WTC11 (cell line): ENCODE measurements at regions not wholly inside any gene's neighbourhood (a gene's known extent, or its start where the extent isn't known, plus 50 kb on each side); places are given as distances from the start of the nearest gene placed in this dataset.

Source experiments
- ATAC-seq: fragments of 200-7000 bp; cut with Tn5 transposase; 2 replicates; pipeline ENCODE4 v1.10.0; 2021; ENCODE audit warnings: mild to moderate bottlenecking, moderate library complexity
- CTCF ChIA-PET: fragments of 300-600 bp; sonication (Branson Sonifier 250); formaldehyde crosslinking; loops from one replicate; lab custom pipeline; 2021; ENCODE audit warnings: antibody characterized with exemption; lab: Charles Lee
- POLR2A ChIA-PET: fragments of 350-600 bp; sonication (Branson Sonifier 250); formaldehyde crosslinking; loops from one replicate; lab custom pipeline; 2021; ENCODE audit warnings: antibody characterized with exemption; lab: Charles Lee
- DNase-seq: peaks from one replicate; pipeline ENCODE4 v3.0.0; 2021; ENCODE audit warnings: low spot score
- H3K27ac Mint-ChIP-seq: 2 replicates; pipeline ENCODE4 v1.8.0; 2021; ENCODE audit warnings: mixed read lengths
- H3K27me3 Mint-ChIP-seq: 2 replicates; pipeline ENCODE4 v1.8.0; 2021; ENCODE audit warnings: low read depth, mild to moderate bottlenecking, moderate library complexity, mixed read lengths
- H3K36me3 Mint-ChIP-seq: 2 replicates; pipeline ENCODE4 v1.8.0; 2021; ENCODE audit warnings: mixed read lengths
- H3K4me1 Mint-ChIP-seq: 2 replicates; pipeline ENCODE4 v1.8.0; 2022; ENCODE audit warnings: mixed read lengths
- H3K4me3 Mint-ChIP-seq: 2 replicates; pipeline ENCODE4 v1.8.0; 2021; ENCODE audit warnings: mild to moderate bottlenecking, moderate library complexity, mixed read lengths
- H3K9me3 Mint-ChIP-seq: 2 replicates; pipeline ENCODE4 v1.8.0; 2021; ENCODE audit warnings: mixed read lengths
- ATF3 ChIP-seq: sonication (generic); formaldehyde crosslinking; conservative IDR thresholded peaks from 2 replicates; pipeline ENCODE4 v1.8.1; 2022; ENCODE audit warnings: mild to moderate bottlenecking, missing genetic modification reagents
- CREB1 ChIP-seq: sonication (generic); formaldehyde crosslinking; IDR thresholded peaks from 2 replicates; pipeline ENCODE4 v1.8.0; 2023; ENCODE audit warnings: mild to moderate bottlenecking, missing genetic modification reagents
- ETV6 ChIP-seq: sonication (generic); formaldehyde crosslinking; IDR thresholded peaks from 2 replicates; pipeline ENCODE4 v1.8.1; 2022; ENCODE audit warnings: mild to moderate bottlenecking, missing genetic modification reagents
- GABPB1 ChIP-seq: sonication (generic); formaldehyde crosslinking; IDR thresholded peaks from 2 replicates; pipeline ENCODE4 v1.8.1; 2023; ENCODE audit warnings: mild to moderate bottlenecking, missing genetic modification reagents
- GRHL2 ChIP-seq: fragments of 250-450 bp; sonication (Bioruptor Pico); IDR thresholded peaks from 2 replicates; pipeline ENCODE4 v1.8.0; 2022; ENCODE audit warnings: mild to moderate bottlenecking, moderate library complexity; ENCODE audit not compliant: insufficient replicate concordance, severe bottlenecking
- IRF2 ChIP-seq: sonication (generic); formaldehyde crosslinking; IDR thresholded peaks from 2 replicates; pipeline ENCODE4 v1.8.0; 2022; ENCODE audit warnings: low read depth, missing genetic modification reagents, borderline replicate concordance
- MLX ChIP-seq: sonication (generic); formaldehyde crosslinking; IDR thresholded peaks from 2 replicates; pipeline ENCODE4 v1.8.1; 2023; ENCODE audit warnings: mild to moderate bottlenecking, missing genetic modification reagents, moderate library complexity
- NFYB ChIP-seq: sonication (generic); formaldehyde crosslinking; conservative IDR thresholded peaks from 2 replicates; pipeline ENCODE4 v1.8.0; 2022; ENCODE audit warnings: low read depth, missing genetic modification reagents
- NR1H2 ChIP-seq: sonication (generic); formaldehyde crosslinking; IDR thresholded peaks from 2 replicates; pipeline ENCODE4 v1.9.0; 2021; ENCODE audit warnings: mild to moderate bottlenecking, moderate library complexity, missing genetic modification reagents
- PRRX2 ChIP-seq: fragments of 250-450 bp; sonication (Bioruptor Pico); IDR thresholded peaks from 2 replicates; pipeline ENCODE4 v1.8.0; 2021; ENCODE audit warnings: mild to moderate bottlenecking
- TP53 ChIP-seq: sonication (generic); formaldehyde crosslinking; IDR thresholded peaks from 2 replicates; pipeline ENCODE4 v1.8.1; 2023; ENCODE audit warnings: mild to moderate bottlenecking, missing genetic modification reagents
- ZBTB21 ChIP-seq: sonication (generic); formaldehyde crosslinking; IDR thresholded peaks from 2 replicates; pipeline ENCODE4 v1.8.1; 2023; ENCODE audit warnings: mild to moderate bottlenecking, missing genetic modification reagents, borderline replicate concordance
- ZNF317 ChIP-seq: sonication (generic); formaldehyde crosslinking; IDR thresholded peaks from 2 replicates; pipeline ENCODE4 v1.8.1; 2023; ENCODE audit warnings: low read depth, mild to moderate bottlenecking, moderate library complexity, missing genetic modification reagents, borderline replicate concordance
- ZNF396 ChIP-seq: fragments of 250-450 bp; sonication (Bioruptor Pico); IDR thresholded peaks from 2 replicates; pipeline ENCODE4 v1.8.0; 2021; ENCODE audit warnings: mild to moderate bottlenecking, moderate library complexity, borderline replicate concordance
- TF ChIP-seq, protein P1 (sequence below): fragments of 250-450 bp; sonication (Bioruptor Pico); conservative IDR thresholded peaks from 2 replicates; pipeline ENCODE4 v1.9.0; 2021; ENCODE audit warnings: mild to moderate bottlenecking
- TF ChIP-seq, protein P2 (sequence below): fragments of 250-450 bp; sonication (Bioruptor Pico); IDR thresholded peaks from 2 replicates; pipeline ENCODE4 v1.9.0; 2021; ENCODE audit warnings: mild to moderate bottlenecking, borderline replicate concordance
- TF ChIP-seq, protein P3 (sequence below): sonication (generic); formaldehyde crosslinking; IDR thresholded peaks from 2 replicates; pipeline ENCODE4 v1.8.0; 2023; ENCODE audit warnings: missing genetic modification reagents
- TF ChIP-seq, protein P4 (sequence below): sonication (generic); formaldehyde crosslinking; IDR thresholded peaks from 2 replicates; pipeline ENCODE4 v1.8.0; 2023; ENCODE audit warnings: missing genetic modification reagents, mild to moderate bottlenecking, borderline replicate concordance
- TF ChIP-seq, protein P5 (sequence below): fragments of 250-450 bp; sonication (Bioruptor Pico); IDR thresholded peaks from 2 replicates; pipeline ENCODE4 v1.9.0; 2021; ENCODE audit warnings: moderate library complexity, mild to moderate bottlenecking, inconsistent platforms, borderline replicate concordance
- TF ChIP-seq, protein P6 (sequence below): sonication (generic); formaldehyde crosslinking; IDR thresholded peaks from 2 replicates; pipeline ENCODE4 v1.8.1; 2022; ENCODE audit warnings: missing genetic modification reagents, borderline replicate concordance

DNA sequence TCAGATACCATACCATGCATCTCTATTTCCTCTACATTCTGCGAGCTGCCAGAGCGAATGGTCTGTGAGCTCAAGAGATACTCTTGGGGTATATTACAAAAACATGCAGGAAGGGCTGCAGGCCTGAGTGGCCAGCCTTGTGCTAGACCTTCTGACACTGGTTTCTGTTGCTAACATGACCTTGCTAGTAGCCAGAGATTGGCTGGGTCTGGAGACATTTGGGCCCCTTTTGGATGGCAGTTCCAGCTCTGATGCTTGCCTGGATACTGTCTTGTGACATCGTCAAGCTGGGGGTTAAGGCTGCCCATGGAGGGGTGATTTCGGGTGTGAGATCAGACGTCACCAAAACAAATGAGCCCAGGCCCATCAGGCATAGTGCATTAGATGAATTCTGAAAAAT, 56.1 kb upstream of the FSTL4 start:
- DNase-seq (no peak), ATAC-seq (no peak)
- peaks cover 20% of the 10 kb centered on the region for H3K9me3 Mint-ChIP-seq
- H3K27ac Mint-ChIP-seq: 0 out of 2 replicates have a peak overlapping the region, but pooled peaks have one; percentile 5
- TF ChIP-seq ATF3 (CRISPR knock-in tag): no peak
- TF ChIP-seq CREB1 (CRISPR knock-in tag): no peak
- TF ChIP-seq ZNF396 (CRISPR knock-in tag): no peak
- no peak for TF ChIP-seq ETV6 (CRISPR knock-in tag)
- TF ChIP-seq, protein P1, sequence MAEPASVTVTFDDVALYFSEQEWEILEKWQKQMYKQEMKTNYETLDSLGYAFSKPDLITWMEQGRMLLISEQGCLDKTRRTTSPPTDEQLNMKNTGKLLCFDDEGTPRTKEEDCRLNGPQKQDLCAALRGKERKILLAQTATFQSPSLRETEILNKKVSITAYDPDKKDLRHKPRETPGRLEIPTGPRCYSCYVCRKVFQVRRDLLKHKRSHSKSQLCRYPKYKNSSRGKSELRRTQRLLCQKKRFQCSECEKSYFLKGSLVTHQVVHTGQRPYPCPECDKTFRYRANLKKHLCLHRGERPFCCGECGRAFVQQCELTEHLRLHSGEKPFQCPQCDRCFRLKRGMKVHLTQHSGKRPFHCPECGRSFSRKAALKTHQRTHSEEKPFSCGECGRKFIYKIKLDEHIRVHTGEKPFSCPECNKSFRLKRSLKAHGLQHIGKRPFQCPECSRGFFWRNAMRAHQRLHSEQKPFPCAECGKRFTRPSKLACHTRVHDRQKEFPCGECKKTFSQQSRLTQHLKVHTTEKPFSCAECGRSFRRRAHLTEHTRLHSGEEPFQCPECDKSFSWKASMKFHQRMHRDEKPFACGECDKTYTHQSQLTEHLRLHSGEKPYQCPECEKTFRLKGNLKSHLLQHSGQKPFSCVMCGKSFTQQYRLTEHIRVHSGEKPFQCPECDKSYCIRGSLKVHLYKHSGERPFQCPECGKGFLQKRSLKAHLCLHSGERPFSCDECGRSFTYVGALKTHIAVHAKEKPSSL: no peak
- TF ChIP-seq, protein P2, sequence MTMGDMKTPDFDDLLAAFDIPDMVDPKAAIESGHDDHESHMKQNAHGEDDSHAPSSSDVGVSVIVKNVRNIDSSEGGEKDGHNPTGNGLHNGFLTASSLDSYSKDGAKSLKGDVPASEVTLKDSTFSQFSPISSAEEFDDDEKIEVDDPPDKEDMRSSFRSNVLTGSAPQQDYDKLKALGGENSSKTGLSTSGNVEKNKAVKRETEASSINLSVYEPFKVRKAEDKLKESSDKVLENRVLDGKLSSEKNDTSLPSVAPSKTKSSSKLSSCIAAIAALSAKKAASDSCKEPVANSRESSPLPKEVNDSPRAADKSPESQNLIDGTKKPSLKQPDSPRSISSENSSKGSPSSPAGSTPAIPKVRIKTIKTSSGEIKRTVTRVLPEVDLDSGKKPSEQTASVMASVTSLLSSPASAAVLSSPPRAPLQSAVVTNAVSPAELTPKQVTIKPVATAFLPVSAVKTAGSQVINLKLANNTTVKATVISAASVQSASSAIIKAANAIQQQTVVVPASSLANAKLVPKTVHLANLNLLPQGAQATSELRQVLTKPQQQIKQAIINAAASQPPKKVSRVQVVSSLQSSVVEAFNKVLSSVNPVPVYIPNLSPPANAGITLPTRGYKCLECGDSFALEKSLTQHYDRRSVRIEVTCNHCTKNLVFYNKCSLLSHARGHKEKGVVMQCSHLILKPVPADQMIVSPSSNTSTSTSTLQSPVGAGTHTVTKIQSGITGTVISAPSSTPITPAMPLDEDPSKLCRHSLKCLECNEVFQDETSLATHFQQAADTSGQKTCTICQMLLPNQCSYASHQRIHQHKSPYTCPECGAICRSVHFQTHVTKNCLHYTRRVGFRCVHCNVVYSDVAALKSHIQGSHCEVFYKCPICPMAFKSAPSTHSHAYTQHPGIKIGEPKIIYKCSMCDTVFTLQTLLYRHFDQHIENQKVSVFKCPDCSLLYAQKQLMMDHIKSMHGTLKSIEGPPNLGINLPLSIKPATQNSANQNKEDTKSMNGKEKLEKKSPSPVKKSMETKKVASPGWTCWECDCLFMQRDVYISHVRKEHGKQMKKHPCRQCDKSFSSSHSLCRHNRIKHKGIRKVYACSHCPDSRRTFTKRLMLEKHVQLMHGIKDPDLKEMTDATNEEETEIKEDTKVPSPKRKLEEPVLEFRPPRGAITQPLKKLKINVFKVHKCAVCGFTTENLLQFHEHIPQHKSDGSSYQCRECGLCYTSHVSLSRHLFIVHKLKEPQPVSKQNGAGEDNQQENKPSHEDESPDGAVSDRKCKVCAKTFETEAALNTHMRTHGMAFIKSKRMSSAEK: no peak
- TF ChIP-seq GRHL2: no peak
- TF ChIP-seq, protein P3, sequence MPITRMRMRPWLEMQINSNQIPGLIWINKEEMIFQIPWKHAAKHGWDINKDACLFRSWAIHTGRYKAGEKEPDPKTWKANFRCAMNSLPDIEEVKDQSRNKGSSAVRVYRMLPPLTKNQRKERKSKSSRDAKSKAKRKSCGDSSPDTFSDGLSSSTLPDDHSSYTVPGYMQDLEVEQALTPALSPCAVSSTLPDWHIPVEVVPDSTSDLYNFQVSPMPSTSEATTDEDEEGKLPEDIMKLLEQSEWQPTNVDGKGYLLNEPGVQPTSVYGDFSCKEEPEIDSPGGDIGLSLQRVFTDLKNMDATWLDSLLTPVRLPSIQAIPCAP (CRISPR knock-in tag): no peak
- no peak for TF ChIP-seq NR1H2 (CRISPR knock-in tag)
- no peak for TF ChIP-seq ZBTB21
- H3K4me3 Mint-ChIP-seq: no peak overlapping the region
- POLR2A ChIA-PET: no interaction called here
- no peaks in the 10 kb centered on the region; the same call in 1 of the 2 replicates for H3K27me3 Mint-ChIP-seq
- no peaks in the 10 kb centered on the region for H3K4me1 Mint-ChIP-seq
- H3K36me3 Mint-ChIP-seq: no peaks in the 10 kb centered on the region
- CTCF ChIA-PET: interaction anchor here (0.6 kb wide), 1 partner anchor 868 kb away, joined by 6 read pairs; no protein-coding TSS in a partner anchor

DNA sequence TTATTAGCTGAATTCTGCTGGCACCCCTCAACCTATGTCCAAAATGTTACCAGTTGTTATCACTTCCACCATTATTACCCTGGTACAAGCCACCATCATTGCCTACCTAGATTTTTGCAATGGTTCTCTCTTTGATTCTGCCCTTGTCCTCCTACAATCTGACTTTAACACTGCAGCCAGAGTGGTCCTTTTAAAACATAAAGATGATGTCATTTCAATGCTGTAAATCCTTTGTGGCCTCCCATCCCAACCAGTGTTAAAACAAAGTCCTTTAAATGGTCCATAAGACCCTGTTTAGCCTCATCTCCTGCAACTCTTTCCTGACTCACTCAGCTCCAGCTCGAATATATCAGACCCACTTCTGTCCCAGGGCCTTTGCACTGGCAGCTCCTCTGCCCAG, 54.9 kb upstream of the FSTL4 start:
- CTCF ChIA-PET: no interaction called here
- DNase-seq (no peak), ATAC-seq (no peak)
- POLR2A ChIA-PET: no interaction called here
- H3K4me1 Mint-ChIP-seq: no peaks in the 10 kb centered on the region
- no peak overlapping the region for H3K4me3 Mint-ChIP-seq
- no peak overlapping the region for H3K27ac Mint-ChIP-seq
- H3K27me3 Mint-ChIP-seq: no peaks in the 10 kb centered on the region; the same call in 1 of the 2 replicates
- H3K9me3 Mint-ChIP-seq: peaks cover 17% of the 10 kb centered on the region
- H3K36me3 Mint-ChIP-seq: no peaks in the 10 kb centered on the region
- TF ChIP-seq ATF3 (CRISPR knock-in tag) (no peak), IRF2 (CRISPR knock-in tag) (no peak), PRRX2 (CRISPR knock-in tag) (no peak), NFYB (CRISPR knock-in tag) (no peak), ZNF317 (no peak), GABPB1 (CRISPR knock-in tag) (no peak), TP53 (CRISPR knock-in tag) (no peak), MLX (CRISPR knock-in tag) (no peak)
- TF ChIP-seq, protein P4, sequence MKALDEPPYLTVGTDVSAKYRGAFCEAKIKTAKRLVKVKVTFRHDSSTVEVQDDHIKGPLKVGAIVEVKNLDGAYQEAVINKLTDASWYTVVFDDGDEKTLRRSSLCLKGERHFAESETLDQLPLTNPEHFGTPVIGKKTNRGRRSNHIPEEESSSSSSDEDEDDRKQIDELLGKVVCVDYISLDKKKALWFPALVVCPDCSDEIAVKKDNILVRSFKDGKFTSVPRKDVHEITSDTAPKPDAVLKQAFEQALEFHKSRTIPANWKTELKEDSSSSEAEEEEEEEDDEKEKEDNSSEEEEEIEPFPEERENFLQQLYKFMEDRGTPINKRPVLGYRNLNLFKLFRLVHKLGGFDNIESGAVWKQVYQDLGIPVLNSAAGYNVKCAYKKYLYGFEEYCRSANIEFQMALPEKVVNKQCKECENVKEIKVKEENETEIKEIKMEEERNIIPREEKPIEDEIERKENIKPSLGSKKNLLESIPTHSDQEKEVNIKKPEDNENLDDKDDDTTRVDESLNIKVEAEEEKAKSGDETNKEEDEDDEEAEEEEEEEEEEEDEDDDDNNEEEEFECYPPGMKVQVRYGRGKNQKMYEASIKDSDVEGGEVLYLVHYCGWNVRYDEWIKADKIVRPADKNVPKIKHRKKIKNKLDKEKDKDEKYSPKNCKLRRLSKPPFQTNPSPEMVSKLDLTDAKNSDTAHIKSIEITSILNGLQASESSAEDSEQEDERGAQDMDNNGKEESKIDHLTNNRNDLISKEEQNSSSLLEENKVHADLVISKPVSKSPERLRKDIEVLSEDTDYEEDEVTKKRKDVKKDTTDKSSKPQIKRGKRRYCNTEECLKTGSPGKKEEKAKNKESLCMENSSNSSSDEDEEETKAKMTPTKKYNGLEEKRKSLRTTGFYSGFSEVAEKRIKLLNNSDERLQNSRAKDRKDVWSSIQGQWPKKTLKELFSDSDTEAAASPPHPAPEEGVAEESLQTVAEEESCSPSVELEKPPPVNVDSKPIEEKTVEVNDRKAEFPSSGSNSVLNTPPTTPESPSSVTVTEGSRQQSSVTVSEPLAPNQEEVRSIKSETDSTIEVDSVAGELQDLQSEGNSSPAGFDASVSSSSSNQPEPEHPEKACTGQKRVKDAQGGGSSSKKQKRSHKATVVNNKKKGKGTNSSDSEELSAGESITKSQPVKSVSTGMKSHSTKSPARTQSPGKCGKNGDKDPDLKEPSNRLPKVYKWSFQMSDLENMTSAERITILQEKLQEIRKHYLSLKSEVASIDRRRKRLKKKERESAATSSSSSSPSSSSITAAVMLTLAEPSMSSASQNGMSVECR (CRISPR knock-in tag): no peak
- TF ChIP-seq, protein P5, sequence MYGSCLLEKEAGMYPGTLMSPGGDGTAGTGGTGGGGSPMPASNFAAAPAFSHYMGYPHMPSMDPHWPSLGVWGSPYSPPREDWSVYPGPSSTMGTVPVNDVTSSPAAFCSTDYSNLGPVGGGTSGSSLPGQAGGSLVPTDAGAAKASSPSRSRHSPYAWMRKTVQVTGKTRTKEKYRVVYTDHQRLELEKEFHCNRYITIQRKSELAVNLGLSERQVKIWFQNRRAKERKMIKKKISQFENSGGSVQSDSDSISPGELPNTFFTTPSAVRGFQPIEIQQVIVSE: no peak
- TF ChIP-seq, protein P6, sequence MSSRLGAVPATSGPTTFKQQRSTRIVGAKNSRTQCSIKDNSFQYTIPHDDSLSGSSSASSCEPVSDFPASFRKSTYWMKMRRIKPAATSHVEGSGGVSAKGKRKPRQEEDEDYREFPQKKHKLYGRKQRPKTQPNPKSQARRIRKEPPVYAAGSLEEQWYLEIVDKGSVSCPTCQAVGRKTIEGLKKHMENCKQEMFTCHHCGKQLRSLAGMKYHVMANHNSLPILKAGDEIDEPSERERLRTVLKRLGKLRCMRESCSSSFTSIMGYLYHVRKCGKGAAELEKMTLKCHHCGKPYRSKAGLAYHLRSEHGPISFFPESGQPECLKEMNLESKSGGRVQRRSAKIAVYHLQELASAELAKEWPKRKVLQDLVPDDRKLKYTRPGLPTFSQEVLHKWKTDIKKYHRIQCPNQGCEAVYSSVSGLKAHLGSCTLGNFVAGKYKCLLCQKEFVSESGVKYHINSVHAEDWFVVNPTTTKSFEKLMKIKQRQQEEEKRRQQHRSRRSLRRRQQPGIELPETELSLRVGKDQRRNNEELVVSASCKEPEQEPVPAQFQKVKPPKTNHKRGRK (CRISPR knock-in tag): no peak
